ENCODE measurements at regions not wholly inside any gene's neighbourhood (a gene's known extent, or its start where the extent isn't known, plus 50 kb on each side); places are given as distances from the start of the nearest gene placed in this dataset.

DNA sequence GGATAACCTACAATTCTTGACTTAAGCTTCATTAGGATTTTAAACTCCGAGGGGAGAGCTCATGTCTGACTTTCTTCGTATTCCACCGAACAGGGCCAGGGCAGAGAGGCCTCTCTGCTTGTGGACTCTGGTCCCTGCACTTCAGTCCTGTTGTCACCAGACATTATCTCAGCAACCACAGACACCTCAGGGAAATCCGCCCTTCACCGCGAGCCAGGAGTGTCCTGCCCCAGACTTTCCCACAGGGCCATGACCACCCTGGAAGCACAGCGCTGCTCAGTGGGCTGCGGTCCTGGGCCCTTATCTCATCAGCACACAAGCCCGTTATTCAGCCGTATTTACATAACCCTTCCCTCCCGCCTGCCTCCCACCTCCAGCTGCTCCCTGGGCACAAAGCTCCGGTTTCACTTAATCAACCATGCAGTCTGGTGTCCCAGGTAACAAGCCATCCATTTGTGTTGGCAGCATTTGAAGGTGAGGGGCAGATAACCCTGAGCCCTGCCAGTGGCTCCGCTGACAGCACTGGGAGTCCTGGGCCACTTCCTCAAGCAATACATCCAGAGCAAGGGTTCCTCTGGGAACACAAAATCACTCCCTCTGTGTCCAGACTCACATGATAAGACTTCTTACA lies 122.8 kb upstream of the RAB4A start (continued):
- TF ChIP-seq, protein P1, sequence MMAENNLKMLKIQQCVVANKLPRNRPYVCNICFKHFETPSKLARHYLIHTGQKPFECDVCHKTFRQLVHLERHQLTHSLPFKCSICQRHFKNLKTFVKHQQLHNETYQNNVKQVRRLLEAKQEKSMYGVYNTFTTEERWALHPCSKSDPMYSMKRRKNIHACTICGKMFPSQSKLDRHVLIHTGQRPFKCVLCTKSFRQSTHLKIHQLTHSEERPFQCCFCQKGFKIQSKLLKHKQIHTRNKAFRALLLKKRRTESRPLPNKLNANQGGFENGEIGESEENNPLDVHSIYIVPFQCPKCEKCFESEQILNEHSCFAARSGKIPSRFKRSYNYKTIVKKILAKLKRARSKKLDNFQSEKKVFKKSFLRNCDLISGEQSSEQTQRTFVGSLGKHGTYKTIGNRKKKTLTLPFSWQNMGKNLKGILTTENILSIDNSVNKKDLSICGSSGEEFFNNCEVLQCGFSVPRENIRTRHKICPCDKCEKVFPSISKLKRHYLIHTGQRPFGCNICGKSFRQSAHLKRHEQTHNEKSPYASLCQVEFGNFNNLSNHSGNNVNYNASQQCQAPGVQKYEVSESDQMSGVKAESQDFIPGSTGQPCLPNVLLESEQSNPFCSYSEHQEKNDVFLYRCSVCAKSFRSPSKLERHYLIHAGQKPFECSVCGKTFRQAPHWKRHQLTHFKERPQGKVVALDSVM (CRISPR knock-in tag; IDR thresholded peaks at IDR 0.05), result no peak
- TF ChIP-seq SETDB1 (CRISPR knock-in tag; IDR thresholded peaks at IDR 0.05; ENCODE audit: borderline replicate concordance) (no peak), ZNF883 (CRISPR knock-in tag; IDR thresholded peaks at IDR 0.05; ENCODE audit: not compliant biosample characterization) (no peak), CREB1 (IDR thresholded peaks at IDR 0.05) (no peak), CREB1 (CRISPR knock-in tag; IDR thresholded peaks at IDR 0.05) (no peak), ZNF20 (CRISPR knock-in tag; IDR thresholded peaks at IDR 0.05) (no peak), ZNF124 (CRISPR knock-in tag; IDR thresholded peaks at IDR 0.05) (0 out of 2 replicates have a peak, but pooled peaks have one; percentile 71), FOXA1 (IDR thresholded peaks at IDR 0.05) (peak; percentile 64), FOXA1 (CRISPR knock-in tag; IDR thresholded peaks at IDR 0.05) (peak; percentile 99), HMG20B (CRISPR knock-in tag; conservative IDR thresholded peaks at IDR 0.05) (peak; percentile 92), DMAP1 (CRISPR knock-in tag; IDR thresholded peaks at IDR 0.05) (no peak; the same call in 1 of the 2 replicates), MTF1 (CRISPR knock-in tag; IDR thresholded peaks at IDR 0.05) (no peak), RFX1 (IDR thresholded peaks at IDR 0.05) (no peak), ZNF75D (CRISPR knock-in tag; IDR thresholded peaks at IDR 0.05; ENCODE audit: borderline replicate concordance) (no peak), RCOR2 (CRISPR knock-in tag; IDR thresholded peaks at IDR 0.05) (peak; percentile 78; the same call in 1 of the 2 replicates), AGO2 (optimal IDR thresholded peaks at IDR 0.05; ENCODE audit: low read depth, low read length) (no peak)
- TF ChIP-seq, protein P2, sequence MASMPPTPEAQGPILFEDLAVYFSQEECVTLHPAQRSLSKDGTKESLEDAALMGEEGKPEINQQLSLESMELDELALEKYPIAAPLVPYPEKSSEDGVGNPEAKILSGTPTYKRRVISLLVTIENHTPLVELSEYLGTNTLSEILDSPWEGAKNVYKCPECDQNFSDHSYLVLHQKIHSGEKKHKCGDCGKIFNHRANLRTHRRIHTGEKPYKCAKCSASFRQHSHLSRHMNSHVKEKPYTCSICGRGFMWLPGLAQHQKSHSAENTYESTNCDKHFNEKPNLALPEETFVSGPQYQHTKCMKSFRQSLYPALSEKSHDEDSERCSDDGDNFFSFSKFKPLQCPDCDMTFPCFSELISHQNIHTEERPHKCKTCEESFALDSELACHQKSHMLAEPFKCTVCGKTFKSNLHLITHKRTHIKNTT (CRISPR knock-in tag; IDR thresholded peaks at IDR 0.05), result no peak
- TF ChIP-seq, protein P3, sequence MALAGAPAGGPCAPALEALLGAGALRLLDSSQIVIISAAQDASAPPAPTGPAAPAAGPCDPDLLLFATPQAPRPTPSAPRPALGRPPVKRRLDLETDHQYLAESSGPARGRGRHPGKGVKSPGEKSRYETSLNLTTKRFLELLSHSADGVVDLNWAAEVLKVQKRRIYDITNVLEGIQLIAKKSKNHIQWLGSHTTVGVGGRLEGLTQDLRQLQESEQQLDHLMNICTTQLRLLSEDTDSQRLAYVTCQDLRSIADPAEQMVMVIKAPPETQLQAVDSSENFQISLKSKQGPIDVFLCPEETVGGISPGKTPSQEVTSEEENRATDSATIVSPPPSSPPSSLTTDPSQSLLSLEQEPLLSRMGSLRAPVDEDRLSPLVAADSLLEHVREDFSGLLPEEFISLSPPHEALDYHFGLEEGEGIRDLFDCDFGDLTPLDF (CRISPR knock-in tag; IDR thresholded peaks at IDR 0.05), result 0 out of 2 replicates have a peak, but pooled peaks have one; percentile 37
- TF ChIP-seq, protein P4, sequence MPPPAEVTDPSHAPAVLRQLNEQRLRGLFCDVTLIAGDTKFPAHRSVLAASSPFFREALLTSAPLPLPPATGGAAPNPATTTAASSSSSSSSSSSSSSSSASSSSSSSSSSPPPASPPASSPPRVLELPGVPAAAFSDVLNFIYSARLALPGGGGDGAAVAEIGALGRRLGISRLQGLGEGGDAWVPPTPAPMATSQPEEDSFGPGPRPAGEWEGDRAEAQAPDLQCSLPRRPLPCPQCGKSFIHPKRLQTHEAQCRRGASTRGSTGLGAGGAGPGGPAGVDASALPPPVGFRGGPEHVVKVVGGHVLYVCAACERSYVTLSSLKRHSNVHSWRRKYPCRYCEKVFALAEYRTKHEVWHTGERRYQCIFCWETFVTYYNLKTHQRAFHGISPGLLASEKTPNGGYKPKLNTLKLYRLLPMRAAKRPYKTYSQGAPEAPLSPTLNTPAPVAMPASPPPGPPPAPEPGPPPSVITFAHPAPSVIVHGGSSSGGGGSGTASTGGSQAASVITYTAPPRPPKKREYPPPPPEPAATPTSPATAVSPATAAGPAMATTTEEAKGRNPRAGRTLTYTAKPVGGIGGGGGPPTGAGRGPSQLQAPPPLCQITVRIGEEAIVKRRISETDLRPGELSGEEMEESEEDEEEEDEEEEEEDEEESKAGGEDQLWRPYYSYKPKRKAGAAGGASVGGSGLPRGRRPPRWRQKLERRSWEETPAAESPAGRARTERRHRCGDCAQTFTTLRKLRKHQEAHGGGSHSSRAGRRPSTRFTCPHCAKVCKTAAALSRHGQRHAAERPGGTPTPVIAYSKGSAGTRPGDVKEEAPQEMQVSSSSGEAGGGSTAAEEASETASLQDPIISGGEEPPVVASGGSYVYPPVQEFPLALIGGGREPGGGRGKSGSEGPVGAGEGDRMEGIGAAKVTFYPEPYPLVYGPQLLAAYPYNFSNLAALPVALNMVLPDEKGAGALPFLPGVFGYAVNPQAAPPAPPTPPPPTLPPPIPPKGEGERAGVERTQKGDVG (CRISPR knock-in tag; IDR thresholded peaks at IDR 0.05; ENCODE audit: borderline replicate concordance), result peak; percentile 95; the same call in 1 of the 2 replicates
- TF ChIP-seq, protein P5, sequence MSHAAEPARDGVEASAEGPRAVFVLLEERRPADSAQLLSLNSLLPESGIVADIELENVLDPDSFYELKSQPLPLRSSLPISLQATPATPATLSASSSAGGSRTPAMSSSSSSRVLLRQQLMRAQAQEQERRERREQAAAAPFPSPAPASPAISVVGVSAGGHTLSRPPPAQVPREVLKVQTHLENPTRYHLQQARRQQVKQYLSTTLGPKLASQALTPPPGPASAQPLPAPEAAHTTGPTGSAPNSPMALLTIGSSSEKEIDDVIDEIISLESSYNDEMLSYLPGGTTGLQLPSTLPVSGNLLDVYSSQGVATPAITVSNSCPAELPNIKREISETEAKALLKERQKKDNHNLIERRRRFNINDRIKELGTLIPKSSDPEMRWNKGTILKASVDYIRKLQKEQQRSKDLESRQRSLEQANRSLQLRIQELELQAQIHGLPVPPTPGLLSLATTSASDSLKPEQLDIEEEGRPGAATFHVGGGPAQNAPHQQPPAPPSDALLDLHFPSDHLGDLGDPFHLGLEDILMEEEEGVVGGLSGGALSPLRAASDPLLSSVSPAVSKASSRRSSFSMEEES (CRISPR knock-in tag; IDR thresholded peaks at IDR 0.05), result peak; percentile 70; the same call in 1 of the 2 replicates
- TF ChIP-seq, protein P6, sequence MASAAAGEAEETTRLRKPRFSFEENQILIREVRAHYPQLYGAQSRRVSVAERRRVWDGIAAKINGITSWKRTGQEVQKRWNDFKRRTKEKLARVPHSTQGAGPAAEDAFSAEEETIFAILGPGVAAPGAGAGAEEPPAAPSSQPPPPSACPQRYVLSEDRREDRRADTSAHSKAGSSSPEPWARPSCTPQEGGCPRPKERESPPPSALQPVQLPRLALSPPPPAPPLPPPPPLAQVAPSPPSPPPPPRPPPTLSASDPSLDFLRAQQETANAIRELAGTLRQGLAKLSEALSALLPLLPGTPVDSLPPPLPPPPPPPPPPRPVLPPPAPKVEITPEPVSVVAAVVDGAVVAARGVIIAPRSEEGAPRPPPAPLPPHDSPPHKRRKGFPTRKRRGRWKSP (CRISPR knock-in tag; IDR thresholded peaks at IDR 0.05), result no peak

All from HepG2 (cell line).